H1 (cell line): ENCODE measurements at regions not wholly inside any gene's neighbourhood (a gene's known extent, or its start where the extent isn't known, plus 50 kb on each side); places are given as distances from the start of the nearest gene placed in this dataset.

Experiments
- EZH2 ChIP-seq: fragments of 200-600 bp; sonication (generic); IDR thresholded peaks from 2 replicates; pipeline ENCODE4 v1.7.1; 2012; ENCODE audit warnings: low read depth, mild to moderate bottlenecking, moderate library complexity, low read length, inconsistent platforms; ENCODE audit not compliant: severe bottlenecking
- NANOG ChIP-seq: IDR thresholded peaks from 2 replicates; pipeline ENCODE4 v1.6.1; 2011; ENCODE audit warnings: low read length, low read depth, mild to moderate bottlenecking, inconsistent platforms; ENCODE audit not compliant: insufficient read depth, poor library complexity, severe bottlenecking
- TF ChIP-seq, protein P1 (sequence below): fragments of 300-600 bp; sonication (generic); IDR thresholded peaks from 2 replicates; pipeline ENCODE4 v1.7.1; 2012; ENCODE audit warnings: low read length, moderate library complexity, mild to moderate bottlenecking, inconsistent platforms; ENCODE audit not compliant: insufficient replicate concordance

DNA sequence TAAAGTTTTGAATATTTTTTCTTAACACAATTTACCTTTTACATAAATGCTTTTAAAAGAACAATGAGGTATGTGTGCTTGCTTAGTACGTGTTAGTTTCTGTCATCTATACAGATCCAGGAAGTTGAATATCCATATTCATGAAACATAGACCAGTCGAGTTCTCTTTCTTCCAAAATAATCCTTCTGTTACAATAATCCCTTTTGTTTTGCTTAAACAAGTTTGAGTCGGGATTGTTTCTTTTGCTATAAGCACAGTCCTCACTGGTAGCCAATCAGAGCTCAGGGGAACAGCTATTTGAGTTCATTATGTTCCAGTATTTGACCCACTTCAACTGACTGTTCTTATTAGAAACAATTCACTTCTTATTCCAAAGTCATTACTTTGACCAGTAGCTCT, 214.7 kb upstream of the FLRT2 start (continued):
- TF ChIP-seq, protein P1, sequence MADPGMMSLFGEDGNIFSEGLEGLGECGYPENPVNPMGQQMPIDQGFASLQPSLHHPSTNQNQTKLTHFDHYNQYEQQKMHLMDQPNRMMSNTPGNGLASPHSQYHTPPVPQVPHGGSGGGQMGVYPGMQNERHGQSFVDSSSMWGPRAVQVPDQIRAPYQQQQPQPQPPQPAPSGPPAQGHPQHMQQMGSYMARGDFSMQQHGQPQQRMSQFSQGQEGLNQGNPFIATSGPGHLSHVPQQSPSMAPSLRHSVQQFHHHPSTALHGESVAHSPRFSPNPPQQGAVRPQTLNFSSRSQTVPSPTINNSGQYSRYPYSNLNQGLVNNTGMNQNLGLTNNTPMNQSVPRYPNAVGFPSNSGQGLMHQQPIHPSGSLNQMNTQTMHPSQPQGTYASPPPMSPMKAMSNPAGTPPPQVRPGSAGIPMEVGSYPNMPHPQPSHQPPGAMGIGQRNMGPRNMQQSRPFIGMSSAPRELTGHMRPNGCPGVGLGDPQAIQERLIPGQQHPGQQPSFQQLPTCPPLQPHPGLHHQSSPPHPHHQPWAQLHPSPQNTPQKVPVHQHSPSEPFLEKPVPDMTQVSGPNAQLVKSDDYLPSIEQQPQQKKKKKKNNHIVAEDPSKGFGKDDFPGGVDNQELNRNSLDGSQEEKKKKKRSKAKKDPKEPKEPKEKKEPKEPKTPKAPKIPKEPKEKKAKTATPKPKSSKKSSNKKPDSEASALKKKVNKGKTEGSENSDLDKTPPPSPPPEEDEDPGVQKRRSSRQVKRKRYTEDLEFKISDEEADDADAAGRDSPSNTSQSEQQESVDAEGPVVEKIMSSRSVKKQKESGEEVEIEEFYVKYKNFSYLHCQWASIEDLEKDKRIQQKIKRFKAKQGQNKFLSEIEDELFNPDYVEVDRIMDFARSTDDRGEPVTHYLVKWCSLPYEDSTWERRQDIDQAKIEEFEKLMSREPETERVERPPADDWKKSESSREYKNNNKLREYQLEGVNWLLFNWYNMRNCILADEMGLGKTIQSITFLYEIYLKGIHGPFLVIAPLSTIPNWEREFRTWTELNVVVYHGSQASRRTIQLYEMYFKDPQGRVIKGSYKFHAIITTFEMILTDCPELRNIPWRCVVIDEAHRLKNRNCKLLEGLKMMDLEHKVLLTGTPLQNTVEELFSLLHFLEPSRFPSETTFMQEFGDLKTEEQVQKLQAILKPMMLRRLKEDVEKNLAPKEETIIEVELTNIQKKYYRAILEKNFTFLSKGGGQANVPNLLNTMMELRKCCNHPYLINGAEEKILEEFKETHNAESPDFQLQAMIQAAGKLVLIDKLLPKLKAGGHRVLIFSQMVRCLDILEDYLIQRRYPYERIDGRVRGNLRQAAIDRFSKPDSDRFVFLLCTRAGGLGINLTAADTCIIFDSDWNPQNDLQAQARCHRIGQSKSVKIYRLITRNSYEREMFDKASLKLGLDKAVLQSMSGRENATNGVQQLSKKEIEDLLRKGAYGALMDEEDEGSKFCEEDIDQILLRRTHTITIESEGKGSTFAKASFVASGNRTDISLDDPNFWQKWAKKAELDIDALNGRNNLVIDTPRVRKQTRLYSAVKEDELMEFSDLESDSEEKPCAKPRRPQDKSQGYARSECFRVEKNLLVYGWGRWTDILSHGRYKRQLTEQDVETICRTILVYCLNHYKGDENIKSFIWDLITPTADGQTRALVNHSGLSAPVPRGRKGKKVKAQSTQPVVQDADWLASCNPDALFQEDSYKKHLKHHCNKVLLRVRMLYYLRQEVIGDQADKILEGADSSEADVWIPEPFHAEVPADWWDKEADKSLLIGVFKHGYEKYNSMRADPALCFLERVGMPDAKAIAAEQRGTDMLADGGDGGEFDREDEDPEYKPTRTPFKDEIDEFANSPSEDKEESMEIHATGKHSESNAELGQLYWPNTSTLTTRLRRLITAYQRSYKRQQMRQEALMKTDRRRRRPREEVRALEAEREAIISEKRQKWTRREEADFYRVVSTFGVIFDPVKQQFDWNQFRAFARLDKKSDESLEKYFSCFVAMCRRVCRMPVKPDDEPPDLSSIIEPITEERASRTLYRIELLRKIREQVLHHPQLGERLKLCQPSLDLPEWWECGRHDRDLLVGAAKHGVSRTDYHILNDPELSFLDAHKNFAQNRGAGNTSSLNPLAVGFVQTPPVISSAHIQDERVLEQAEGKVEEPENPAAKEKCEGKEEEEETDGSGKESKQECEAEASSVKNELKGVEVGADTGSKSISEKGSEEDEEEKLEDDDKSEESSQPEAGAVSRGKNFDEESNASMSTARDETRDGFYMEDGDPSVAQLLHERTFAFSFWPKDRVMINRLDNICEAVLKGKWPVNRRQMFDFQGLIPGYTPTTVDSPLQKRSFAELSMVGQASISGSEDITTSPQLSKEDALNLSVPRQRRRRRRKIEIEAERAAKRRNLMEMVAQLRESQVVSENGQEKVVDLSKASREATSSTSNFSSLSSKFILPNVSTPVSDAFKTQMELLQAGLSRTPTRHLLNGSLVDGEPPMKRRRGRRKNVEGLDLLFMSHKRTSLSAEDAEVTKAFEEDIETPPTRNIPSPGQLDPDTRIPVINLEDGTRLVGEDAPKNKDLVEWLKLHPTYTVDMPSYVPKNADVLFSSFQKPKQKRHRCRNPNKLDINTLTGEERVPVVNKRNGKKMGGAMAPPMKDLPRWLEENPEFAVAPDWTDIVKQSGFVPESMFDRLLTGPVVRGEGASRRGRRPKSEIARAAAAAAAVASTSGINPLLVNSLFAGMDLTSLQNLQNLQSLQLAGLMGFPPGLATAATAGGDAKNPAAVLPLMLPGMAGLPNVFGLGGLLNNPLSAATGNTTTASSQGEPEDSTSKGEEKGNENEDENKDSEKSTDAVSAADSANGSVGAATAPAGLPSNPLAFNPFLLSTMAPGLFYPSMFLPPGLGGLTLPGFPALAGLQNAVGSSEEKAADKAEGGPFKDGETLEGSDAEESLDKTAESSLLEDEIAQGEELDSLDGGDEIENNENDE = no peak
- no peak for TF ChIP-seq NANOG
- TF ChIP-seq EZH2 = no peak
